H1 (cell line): ENCODE measurements at regions not wholly inside any gene's neighbourhood (a gene's known extent, or its start where the extent isn't known, plus 50 kb on each side); places are given as distances from the start of the nearest gene placed in this dataset.

ENCODE experiments used
- NANOG ChIP-seq: IDR thresholded peaks from 2 replicates; pipeline ENCODE4 v1.6.1; 2011; ENCODE audit warnings: low read length, low read depth, mild to moderate bottlenecking, inconsistent platforms; ENCODE audit not compliant: insufficient read depth, poor library complexity, severe bottlenecking
- TF ChIP-seq, protein P1 (sequence below): IDR thresholded peaks from 2 replicates; pipeline ENCODE4 v1.6.1; 2011; ENCODE audit warnings: low read length, improper control_type of control experiment

DNA sequence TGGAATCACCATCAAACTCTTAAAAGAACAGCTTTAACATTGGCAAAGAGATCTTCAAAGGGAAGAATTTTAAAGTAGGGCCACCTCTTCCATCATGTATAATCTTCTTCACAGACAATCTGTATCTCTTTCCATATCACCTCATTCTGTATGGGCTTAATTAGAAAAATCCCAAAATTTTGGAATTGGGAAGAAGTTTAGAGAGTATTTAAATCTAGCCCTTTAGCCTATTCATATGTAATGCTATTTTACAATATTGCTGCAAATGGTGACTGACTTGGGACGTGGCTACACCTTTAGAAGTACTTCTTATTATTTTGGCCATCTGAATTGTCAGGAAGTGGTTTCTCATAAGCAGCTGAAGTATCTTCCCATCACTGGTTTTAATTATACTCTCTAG is 474.3 kb downstream of the RFPL4B start (continued):
- TF ChIP-seq, protein P1, sequence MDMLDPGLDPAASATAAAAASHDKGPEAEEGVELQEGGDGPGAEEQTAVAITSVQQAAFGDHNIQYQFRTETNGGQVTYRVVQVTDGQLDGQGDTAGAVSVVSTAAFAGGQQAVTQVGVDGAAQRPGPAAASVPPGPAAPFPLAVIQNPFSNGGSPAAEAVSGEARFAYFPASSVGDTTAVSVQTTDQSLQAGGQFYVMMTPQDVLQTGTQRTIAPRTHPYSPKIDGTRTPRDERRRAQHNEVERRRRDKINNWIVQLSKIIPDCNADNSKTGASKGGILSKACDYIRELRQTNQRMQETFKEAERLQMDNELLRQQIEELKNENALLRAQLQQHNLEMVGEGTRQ = no peak
- no peak for TF ChIP-seq NANOG
